GM21786 (cell line): ENCODE measurements at regions not wholly inside any gene's neighbourhood (a gene's known extent, or its start where the extent isn't known, plus 50 kb on each side); places are given as distances from the start of the nearest gene placed in this dataset.
"Not testable (repeated sequence)": the region's sequence is repeated elsewhere in the genome, so short reads cannot be mapped to it uniquely, and the experiment has no call there.

ENCODE experiments used
- ATAC-seq: cut with Tn5 transposase; IDR thresholded peaks from one replicate; pipeline ENCODE4 v1.9.1; 2021; ENCODE audit not compliant: unreplicated experiment

- no peak for ATAC-seq
Observed at GRCh38 chr4:19119904-19120560, 1098.5 kb upstream of the LCORL start.

GRCh38 chr4:19117022-19117421, 1095.5 kb upstream of the LCORL start:
- no peak for ATAC-seq

- no peak for ATAC-seq
Observed at GRCh38 chr4:19104176-19104575, 1082.6 kb upstream of the LCORL start.

GRCh38 chr4:19095491-19096046, 1074.0 kb upstream of the LCORL start:
- ATAC-seq = no peak

GRCh38 chr4:19093951-19094350, 1072.4 kb upstream of the LCORL start:
- no peak for ATAC-seq

GRCh38 chr4:19092797-19093196, 1071.2 kb upstream of the LCORL start:
- ATAC-seq = no peak

GRCh38 chr4:19074036-19074435, 1052.5 kb upstream of the LCORL start:
- no peak for ATAC-seq

GRCh38 chr4:19063662-19064061, 1042.1 kb upstream of the LCORL start:
- ATAC-seq = no peak

GRCh38 chr4:19054916-19055315, 1033.4 kb upstream of the LCORL start:
- no peak for ATAC-seq

GRCh38 chr4:19051831-19052230, 1030.3 kb upstream of the LCORL start:
- ATAC-seq = no peak

- ATAC-seq = no peak
Observed at GRCh38 chr4:19047279-19047880, 1025.8 kb upstream of the LCORL start.

- ATAC-seq = no peak
Observed at GRCh38 chr4:19039816-19040215, 1018.3 kb upstream of the LCORL start.

- ATAC-seq = no peak
Observed at GRCh38 chr4:19038231-19038630, 1016.7 kb upstream of the LCORL start.

- ATAC-seq = no peak
Observed at GRCh38 chr4:19033816-19034733, 1012.5 kb upstream of the LCORL start.

- no peak for ATAC-seq
Observed at GRCh38 chr4:19030536-19030935, 1009.0 kb upstream of the LCORL start.

- no peak for ATAC-seq
Observed at GRCh38 chr4:19030048-19030447, 1008.5 kb upstream of the LCORL start.

- no peak for ATAC-seq
Observed at GRCh38 chr4:19026281-19026680, 1004.7 kb upstream of the LCORL start.

- no peak for ATAC-seq
Observed at GRCh38 chr4:19025031-19025430, 1003.5 kb upstream of the LCORL start.

GRCh38 chr4:19024047-19024446, 1002.5 kb upstream of the LCORL start:
- ATAC-seq = no peak

GRCh38 chr4:19021617-19022016, 1000.1 kb upstream of the LCORL start:
- ATAC-seq = no peak

GRCh38 chr4:19016550-19016949, 995.0 kb upstream of the LCORL start:
- not testable (repeated sequence) for ATAC-seq

GRCh38 chr4:19014594-19014993, 993.0 kb upstream of the LCORL start:
- no peak for ATAC-seq
